LNCAP (cell line): ENCODE measurements at regions not wholly inside any gene's neighbourhood (a gene's known extent, or its start where the extent isn't known, plus 50 kb on each side); places are given as distances from the start of the nearest gene placed in this dataset.

Source experiments
- TF ChIP-seq, protein P1 (sequence below): fragments of 450-650 bp; IDR thresholded peaks from 2 replicates; pipeline ENCODE4 v1.5.1; 2017; ENCODE audit warnings: mild to moderate bottlenecking

DNA sequence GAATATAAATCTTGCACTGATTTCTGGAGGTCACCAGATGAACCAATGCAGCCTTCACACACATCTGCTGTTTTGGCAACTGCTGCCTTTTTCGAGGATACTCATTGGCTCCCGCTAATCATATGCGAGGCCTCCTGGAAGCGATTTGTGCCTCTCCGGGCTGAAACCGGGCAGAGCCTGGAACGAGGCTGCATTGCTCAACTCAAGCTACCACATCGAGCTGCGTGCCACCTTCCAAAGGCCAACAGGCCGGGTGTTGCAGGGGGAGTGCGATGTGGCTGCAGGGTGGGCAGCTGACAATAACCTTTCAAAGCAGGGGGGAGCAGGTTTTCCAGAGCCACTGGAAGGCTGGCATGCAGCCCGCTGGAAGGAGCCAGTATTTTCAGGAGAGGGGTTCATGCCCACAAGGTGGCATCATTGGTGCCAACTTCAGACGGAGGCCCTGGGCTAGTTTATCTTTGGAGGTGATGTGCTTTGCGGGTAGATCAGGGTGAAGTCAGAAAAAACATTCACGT, 122.6 kb upstream of the IFNGR1 start:
- TF ChIP-seq, protein P1, sequence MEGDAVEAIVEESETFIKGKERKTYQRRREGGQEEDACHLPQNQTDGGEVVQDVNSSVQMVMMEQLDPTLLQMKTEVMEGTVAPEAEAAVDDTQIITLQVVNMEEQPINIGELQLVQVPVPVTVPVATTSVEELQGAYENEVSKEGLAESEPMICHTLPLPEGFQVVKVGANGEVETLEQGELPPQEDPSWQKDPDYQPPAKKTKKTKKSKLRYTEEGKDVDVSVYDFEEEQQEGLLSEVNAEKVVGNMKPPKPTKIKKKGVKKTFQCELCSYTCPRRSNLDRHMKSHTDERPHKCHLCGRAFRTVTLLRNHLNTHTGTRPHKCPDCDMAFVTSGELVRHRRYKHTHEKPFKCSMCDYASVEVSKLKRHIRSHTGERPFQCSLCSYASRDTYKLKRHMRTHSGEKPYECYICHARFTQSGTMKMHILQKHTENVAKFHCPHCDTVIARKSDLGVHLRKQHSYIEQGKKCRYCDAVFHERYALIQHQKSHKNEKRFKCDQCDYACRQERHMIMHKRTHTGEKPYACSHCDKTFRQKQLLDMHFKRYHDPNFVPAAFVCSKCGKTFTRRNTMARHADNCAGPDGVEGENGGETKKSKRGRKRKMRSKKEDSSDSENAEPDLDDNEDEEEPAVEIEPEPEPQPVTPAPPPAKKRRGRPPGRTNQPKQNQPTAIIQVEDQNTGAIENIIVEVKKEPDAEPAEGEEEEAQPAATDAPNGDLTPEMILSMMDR, result peak; percentile 62

DNA sequence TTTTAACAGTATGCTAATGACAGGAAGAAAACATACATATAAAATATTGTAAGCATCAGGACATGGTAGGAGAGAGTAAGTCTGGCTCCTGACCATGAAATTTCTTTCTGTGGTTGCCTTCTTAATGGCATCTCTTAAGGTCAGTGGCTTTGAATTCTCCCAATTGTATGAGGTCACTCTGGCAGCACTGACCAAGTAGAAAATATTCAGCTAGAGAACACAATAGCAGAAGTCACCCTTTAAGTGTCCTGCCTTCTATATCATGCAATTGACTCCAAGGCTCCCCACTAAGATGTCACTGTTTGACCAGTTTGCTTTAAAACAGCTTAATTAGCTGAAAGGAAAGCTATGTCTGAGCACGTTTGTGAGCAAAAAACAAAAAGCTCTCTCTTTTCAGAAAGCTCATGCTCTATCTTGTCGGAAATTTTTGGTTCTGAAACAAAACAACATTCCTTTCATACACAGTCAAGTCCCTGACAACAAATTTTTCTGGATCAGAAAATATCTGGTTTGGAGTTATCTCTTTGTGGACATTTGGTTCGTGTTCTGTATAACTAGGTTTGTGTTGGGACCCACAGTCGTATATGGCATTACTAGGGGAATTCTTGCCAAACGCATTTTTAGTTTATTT, 120.9 kb upstream of the IFNGR1 start:
- TF ChIP-seq, protein P1, result no peak

DNA sequence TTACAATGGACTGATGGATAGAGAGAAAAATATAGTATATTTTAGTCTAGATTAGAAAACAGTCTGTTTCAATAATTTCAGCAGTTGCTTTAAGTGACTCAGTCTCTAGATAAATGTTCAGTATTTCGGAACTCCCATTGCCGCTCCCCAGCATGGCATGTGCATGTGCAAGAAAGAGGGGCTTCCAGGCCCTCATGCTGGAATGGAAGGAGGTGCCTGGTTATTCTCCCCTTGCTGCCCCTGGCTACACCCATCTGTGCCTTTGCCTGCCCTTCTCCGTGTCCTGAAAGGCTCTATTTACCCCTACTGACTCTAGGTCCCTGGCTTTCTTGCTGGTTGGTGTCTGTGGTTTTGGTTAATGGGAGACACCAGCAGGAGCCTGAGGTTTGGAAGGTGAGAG, 115.7 kb upstream of the IFNGR1 start:
- TF ChIP-seq, protein P1, result no peak

DNA sequence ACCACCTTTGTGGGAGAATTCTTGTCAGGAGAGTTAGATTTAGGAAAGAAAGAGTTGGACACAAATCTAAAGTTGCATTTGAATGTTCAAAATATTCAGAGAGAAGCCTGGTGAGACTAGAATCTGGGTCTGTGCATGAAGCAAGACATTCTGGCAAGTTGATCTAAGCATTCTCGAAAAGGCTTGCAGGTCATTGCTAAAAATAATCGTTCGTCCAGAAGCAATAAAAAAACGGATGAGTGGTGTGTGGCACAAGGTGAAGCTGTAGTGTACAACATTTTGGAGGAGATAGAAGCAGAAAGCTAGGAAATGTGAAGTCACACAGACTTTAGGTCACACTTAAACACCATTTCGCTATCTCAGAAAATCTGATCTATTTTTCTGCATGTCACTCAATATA, 114.9 kb upstream of the IFNGR1 start:
- TF ChIP-seq, protein P1, result no peak

DNA sequence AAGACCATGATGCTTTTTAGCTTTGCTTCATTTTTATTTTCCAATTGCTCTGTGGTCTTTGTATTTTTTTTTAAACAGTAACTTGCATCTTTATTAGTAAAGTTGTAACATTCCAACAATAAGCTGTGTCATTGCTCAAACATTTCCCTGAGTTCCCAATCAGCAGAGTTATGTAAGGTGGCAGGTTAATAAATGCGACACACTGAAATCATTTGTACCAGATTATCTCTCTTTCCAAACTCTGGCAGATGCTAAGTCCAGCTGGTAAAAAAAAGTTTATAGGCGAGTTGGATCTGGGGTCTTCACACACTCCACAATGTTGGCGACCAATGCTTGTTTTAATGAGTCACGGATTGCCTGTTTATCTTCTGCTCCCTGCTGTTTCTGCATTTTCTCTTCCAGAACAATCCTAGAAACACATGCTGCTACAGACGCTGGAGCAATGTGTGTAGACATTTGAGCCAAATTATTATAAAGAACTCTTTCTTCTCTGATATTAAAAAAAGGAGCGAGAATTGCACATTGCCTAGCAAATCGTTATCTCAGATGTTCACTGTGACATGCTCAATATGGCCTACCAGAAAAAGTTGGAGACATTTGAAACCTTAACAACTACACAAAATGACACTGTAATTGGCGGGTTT, 113.6 kb upstream of the IFNGR1 start:
- TF ChIP-seq, protein P1, result no peak

DNA sequence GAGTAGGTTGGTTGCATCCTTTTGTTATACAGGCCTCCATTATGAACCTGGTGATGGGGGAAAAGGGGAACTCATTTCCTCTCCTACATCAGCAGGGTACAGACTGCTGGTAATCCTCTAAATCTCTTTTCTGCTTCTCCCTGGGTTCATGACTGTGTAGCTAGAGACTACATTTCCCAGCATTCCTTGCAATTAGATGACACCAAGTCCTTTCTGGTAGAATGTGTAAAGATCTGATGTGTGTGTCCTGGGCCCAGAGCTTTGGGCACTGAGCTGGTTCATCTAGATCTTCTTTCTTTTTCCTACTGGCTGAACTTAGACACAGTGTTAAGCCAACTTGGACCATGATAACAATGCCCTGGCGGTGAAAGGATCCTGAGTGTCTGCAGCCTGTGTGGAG, 104.7 kb upstream of the IFNGR1 start:
- TF ChIP-seq, protein P1, result no peak

DNA sequence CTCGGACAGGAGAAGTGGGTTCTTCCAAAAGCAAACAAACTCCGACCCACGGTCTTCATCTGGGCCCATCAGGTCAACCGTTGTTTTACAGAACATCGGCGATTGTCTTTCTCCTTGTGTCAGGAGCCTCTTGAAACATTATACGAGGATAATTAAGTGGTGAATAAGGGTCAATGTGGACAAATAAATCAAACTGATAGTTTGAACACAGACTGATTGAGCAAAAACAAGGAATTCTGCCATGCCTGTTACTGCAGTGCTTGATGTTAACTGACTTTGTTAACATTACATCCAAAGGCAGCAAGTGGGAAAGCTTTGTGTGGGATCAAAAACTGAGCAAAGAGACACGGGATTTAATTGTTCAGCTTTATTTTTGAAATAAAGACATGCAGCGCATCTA, 101.1 kb upstream of the IFNGR1 start:
- TF ChIP-seq, protein P1, result no peak
